ENCODE measurements at regions not wholly inside any gene's neighbourhood (a gene's known extent, or its start where the extent isn't known, plus 50 kb on each side); places are given as distances from the start of the nearest gene placed in this dataset.

DNA sequence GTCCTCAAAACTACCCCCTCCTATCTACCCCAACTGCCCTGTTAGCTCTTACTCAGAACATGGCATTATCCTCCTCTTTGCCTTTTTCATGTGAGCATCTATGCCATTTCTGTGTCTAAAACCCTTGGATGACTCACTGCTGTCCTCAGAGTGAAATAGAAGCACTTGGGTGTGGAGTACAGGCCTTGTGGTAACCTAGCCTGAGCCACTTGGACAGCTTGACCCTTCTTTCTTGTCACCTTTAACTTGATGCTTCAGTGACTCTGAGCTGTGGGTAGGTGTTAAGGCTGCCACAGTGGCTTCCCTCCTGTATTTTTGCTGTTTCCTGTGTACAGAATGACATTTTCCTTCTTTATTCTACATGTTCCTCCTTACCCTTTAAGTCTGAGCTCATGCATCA lies 391.4 kb downstream of the SH3GL2 start:
- DNase-seq (ENCODE audit: low read depth), result no peak

DNA sequence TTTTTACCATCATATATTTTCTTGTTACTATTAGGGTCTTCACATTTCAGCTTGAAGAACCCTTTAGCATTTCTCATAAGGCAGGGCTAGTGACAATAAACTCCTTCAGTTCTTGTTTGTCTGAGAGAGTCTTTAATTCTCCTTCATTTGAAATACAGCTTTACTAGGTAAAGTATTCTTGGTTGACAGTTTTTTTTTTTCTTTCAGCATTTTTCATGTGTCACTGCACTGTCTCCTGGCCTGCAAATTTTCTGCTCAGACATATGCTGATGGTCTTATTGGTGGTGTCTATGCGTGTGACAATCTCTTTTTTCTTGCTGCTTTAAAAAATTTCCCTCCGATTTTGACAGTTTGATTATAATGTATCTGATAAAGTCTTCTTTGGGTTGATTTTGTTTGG lies 399.9 kb downstream of the SH3GL2 start:
- no peak for DNase-seq (ENCODE audit: low read depth)

DNA sequence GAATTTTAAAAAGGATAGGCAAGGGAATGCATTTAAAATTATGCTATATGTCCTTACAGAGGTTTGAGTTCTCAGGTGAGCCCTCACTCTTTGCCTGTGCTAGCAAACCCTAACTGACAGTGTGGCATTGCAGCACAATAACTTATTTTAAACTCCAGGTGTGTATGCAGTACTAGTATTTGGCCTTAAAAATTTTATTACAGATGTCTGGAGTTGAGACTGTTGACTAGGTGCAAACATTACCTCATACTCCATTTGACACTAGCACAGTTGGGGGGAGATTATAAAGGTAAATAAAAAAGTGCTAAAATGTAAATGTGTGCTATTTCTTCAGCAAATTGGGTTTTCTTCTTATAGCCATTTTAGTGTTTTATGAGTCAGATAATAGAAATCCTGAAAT lies 407.7 kb downstream of the SH3GL2 start:
- DNase-seq (ENCODE audit: low read depth), result no peak

DNA sequence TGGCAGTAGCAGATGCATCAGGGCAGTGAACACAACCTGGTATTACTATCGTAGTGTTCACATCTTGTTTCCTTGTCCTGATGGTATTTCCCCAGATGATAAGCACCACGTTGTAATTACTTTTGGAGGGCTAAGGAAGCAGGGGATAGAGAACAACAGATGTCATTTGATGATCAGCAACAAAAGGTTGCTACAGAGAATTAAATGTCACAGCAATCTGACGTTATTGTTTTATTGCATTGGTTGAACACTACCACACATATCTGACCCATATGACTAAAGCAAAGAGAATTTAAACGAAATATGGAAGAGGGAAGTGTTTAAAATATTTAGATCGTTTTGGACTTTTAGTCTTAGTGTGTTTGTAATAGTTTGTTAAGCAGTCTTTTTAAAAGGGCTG lies 408.3 kb downstream of the SH3GL2 start:
- no peak for DNase-seq (ENCODE audit: low read depth)

DNA sequence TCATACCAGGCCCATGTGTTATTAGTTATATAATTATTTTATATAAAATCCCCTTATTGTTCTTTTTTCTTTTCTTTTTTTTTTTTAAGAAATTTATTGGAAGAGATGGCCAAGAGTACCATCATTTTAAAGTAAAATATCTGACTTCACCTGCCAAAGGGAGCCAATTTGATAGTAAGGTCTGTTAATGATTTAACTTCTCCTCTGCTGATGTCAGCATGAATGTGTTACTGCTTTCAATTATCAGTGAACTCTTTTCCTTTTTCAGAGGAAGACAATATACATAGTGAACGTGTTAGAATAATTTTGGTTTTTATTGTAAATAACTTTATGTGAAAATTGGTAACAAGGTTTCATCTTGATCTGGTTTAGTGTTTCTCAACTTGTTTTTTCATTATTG lies 409.6 kb downstream of the SH3GL2 start:
- no peak for DNase-seq (ENCODE audit: low read depth)

DNA sequence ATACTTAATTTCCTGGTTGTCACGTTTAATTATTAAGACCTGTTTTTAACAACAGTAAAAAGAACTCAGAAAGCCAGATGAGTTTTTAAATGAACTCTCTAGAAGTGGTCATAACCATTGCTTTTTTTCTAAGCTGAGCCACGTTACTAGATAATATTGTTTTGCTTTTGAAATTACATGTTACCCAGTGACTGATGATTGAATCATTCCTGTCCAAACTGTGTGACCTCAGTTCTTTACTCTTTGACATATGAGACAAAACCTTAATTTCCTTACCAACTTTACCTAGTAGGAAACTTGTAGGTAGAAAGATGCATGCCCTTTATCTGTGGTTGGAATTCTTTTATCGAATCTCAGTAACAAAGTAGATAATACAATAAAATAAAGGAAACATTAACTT lies 411.7 kb downstream of the SH3GL2 start:
- no peak for DNase-seq (ENCODE audit: low read depth)

DNA sequence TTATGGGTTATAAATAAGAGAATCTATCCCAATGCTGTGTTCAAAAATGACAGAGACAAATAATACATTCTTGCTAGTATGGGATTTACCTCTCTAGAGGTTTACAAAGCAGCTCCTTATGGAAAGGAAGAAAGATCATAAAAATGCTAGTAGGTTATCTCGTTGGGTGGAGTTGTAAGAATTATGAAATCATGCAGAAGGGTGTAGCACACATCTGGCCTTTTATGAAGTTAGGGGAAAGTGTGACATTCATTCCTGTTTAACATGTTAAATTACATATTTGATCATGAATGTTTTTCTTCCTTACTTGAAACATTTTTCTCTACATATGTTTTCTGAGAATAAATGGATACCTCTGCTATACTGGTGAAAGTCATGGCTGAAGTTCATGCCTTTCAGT lies 414.2 kb downstream of the SH3GL2 start:
- DNase-seq (ENCODE audit: low read depth), result no peak

DNA sequence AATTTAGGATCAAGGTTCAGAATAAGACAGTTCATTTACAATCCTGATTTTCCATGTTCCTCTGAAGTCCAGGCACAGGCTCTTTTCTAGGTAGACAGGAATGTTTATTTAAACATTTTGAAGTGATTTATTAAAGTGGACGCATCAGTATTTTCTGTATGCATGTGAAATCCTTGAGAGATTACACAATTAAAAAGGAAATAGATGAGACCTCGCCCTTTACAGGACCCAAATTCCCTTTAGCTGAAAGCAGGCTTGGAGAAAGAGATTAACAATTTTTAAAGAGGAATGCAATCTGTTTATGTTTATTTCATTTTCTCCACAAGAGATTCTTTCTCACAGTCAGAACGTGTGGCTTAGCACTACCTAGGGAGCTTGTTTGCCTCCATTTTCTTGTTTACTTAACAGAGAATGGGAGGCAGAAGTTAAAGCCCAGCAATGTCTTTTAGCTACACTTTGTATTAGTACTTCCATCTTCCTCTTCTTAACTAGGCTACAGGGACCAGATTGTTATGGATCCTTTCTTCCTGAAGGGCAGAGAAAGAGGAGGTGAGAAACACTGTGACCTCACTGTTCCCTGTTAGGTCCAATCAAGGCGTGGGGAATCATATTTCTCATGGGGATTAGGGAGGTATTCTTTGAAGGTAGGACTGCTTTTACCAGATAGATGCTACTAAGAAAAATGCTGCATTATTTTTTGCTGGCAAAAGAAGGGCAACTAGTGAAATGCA lies 416.0 kb downstream of the SH3GL2 start:
- no peak for DNase-seq (ENCODE audit: low read depth)

DNA sequence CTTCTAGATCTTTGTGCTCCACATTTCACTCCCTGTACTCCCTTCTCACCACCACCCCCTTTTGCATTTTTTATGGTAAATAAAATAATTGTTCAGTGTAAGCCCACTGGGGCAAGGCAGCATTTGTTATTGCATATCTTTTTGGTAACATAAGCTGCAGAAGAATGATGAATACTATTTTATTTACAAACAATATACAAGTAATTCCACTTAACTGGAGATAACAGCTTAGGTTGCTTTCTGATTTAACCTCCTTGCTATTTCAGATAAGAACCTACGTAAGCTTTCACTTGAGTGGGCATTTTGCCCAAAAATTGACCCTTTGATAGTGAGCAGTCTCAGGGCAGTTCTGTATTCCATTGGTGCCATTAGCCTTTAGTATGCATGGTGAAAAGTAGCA lies 417.9 kb downstream of the SH3GL2 start:
- no peak for DNase-seq (ENCODE audit: low read depth)

DNA sequence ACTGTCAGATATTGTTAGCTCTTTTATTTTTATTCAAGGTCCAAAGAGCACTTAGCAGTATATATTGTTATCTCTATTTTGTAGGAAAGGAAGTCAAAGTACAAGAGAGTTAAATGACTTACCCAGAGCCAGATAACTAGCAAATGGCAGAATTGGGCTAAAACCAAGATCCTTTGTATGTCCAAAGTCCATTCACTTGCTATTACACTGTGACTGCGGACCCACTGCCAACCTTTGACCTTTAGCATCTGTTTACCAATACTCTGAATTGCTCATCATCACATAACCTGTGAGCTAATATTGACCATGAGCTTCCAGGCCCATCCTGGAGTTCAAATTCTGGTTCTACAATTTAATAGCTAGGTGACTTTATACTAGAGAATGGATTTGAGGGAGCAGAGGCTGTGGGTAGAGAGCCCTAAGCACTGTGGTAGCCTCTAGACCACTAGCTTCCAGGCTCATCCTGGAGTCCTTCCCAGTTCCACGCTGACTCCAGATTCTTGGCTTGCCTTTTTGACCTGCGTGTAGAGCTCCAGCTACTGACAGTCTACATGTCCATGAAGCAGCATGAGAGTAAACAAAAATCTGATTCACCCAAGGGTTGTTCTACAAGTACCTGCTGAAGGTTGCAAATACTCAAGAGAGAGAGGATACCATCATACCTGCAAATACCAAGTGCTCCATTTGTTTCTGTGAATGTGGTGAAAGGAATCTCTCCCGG lies 424.0 kb downstream of the SH3GL2 start:
- DNase-seq (ENCODE audit: low read depth), result no peak

DNA sequence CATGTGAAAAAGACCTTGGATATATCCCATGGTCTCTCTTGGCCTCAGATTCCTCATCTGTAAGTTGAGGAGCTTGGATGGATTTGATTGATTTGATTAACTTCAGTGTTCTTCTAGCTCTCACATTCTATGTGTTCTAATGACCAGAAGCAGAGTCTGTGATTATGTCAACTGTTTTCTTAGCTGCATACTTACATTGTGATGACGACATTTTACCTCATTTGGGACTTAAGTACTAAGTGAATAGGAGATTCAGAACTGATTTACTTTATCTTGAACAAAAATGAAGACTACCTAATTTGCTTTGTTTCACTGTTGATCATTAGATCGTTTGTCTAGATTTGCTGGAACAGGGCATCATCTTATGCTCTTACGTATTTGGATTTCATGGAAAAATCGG lies 427.7 kb downstream of the SH3GL2 start:
- DNase-seq (ENCODE audit: low read depth), result no peak

DNA sequence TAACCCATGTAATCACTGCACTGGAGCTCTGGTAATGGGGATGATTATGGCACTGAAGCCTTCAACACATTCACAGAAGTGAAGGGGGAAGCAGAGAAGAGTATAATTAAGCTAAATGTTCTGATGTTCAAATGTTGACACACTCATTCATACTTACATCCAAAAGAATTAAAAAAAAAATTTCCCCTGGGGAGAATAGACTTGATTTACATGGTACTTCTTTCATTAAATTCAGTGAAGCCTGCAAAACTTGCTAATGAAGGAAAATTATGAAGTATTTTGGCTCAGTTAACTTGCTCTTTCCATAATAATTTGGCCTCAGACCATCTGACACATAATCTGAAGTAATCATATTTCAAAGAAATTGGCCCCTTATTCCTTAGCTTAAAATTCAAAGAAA lies 428.8 kb downstream of the SH3GL2 start:
- no peak for DNase-seq (ENCODE audit: low read depth)

DNA sequence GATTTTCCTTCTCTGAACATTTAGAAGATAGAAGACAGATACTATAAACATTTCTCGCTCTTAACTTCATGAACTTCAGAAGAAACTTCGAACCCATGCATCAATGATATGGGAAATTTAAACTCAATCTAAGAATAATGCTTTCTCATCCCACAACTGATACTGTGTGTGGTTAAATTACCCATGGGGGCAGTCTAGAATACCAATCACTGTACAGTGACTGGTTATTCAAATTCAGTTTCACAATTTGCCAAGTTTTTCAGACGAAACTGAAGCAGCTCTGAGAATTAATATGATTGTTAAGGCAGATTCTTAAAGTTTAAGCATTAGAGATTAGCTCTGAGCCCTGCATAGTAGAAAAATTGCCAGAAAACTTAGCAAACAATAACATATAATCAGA lies 431.0 kb downstream of the SH3GL2 start:
- no peak for DNase-seq (ENCODE audit: low read depth)

DNA sequence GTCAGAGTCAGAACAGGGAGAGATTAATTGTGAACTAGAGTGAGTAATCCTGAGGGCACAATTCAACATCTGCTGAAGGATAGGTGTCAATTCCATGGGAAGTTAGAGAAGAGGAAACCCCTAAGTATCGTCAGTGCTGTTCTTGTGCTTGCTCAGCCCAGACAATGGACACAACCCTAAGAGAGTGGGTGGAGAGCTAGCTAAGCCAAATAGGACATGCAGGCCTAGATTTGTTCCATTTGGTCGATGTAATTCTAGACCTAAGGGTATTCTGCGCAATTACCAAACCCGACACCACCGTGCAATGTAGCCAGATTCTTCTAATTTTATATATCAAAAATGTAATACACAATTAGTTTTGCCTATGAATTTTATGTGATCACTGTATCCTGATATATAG lies 431.6 kb downstream of the SH3GL2 start:
- no peak for DNase-seq (ENCODE audit: low read depth)

DNA sequence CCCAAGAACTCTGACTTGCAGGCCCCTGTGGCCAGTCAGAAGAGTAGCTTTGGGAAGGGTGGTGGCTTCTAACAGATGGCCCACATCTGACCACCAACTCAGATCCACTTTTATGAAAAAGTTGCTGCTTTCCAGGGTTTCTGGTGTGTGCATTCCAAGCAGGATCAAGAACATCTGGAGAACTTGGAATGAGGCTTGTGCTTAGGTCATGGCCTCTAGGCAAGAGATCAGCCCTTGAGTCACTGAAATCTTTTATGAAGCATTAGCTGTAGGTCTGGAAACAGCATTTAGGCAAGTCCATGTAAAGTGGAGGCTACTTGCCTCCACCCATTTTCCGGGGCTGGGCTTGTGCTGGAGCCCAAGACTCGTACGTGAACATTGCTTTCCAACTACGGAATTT lies 433.3 kb downstream of the SH3GL2 start:
- DNase-seq (ENCODE audit: low read depth), result no peak

DNA sequence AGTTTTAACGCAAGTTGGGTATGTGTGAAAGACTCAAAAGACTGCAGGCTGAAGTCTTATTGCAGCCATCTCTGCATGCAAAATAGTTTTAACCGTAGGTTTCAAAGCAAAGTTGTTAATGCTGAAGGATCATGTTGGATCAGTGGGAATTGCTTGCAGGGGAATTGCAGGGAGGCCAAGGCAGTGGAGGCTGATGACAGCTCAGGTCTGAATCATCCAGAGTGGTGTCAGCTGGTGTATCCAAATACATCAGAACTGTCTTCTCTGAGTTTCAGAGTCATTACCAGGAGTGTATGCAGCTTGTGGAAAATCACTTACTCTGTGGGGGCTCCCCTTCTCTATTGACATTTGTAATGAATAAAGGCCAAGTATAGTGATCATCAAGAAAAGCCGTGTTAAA lies 435.7 kb downstream of the SH3GL2 start:
- no peak for DNase-seq (ENCODE audit: low read depth)

DNA sequence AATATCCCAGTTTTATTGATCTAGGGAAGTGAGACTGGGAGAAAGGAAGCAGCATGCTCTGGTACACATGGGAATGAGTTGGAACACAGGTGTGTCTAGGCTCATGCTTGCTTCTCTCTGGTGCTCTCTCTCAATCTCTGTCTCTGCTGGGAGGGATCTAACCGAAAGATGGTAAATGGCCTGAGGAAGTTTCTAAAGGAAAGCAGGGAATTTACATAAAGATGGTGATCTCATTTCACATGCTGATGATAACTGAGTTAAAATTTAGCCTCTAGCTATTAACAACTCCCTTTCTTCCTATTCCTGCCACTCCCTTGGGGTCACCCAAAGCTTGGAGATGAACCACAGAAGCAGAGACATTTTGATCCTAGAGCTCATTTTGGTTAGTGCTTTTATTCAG lies 436.2 kb downstream of the SH3GL2 start:
- no peak for DNase-seq (ENCODE audit: low read depth)

DNA sequence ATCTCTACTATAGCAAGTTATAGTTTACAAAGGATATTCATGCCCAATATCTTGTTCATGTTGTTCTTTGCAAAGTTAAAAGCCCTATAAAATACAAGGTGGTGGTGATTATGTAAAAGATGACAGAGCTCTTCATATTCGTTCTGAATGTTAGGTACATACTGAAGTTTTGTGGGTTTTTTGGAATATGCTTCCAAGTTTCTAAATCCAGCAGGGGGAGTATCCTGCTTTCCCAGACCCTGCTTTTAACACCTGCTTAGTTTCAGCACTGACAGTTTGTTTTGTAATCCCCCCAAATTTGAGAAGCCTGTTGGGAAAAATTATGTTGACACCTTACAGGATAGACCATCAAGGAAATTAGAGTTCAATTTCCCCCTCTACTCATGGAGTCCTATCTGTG lies 438.3 kb downstream of the SH3GL2 start:
- DNase-seq (ENCODE audit: low read depth), result no peak

DNA sequence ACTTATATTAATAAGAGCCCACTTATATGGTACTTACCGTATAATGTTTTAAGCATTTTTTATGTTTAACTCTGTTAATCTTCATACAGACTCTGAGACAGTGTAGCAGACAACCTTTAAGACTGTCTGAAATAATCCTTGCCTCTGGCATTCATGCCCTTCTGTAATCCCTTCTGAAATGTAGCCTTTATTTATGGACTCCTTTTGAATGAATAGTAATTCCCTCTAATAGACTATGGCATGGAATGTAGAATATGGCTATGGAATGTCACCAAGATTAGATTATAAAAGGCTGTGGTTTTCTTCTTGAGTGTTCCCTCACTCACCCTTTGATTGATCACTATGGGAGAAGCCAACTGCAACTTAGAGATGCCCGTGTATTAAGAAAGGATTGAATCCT lies 439.4 kb downstream of the SH3GL2 start:
- no peak for DNase-seq (ENCODE audit: low read depth)

DNA sequence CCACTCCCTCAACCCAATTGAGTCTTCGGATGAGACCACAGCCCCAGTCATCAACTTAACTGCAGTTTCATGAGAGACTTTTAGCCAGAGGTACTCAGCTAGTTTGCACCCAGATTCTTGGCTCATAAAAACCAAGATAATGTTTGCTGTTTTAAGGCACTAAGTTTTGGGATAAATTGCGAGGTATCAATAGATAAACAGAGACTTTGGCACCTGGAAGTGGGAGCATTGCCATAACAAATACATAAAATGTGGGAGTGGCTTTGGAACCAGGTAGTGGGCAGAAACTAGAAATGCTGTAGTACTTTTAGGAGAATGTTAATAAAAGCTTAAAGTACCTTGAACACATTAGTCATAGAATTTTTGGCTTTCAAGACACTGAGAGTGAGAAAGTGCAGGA lies 439.8 kb downstream of the SH3GL2 start:
- no peak for DNase-seq (ENCODE audit: low read depth)

DNA sequence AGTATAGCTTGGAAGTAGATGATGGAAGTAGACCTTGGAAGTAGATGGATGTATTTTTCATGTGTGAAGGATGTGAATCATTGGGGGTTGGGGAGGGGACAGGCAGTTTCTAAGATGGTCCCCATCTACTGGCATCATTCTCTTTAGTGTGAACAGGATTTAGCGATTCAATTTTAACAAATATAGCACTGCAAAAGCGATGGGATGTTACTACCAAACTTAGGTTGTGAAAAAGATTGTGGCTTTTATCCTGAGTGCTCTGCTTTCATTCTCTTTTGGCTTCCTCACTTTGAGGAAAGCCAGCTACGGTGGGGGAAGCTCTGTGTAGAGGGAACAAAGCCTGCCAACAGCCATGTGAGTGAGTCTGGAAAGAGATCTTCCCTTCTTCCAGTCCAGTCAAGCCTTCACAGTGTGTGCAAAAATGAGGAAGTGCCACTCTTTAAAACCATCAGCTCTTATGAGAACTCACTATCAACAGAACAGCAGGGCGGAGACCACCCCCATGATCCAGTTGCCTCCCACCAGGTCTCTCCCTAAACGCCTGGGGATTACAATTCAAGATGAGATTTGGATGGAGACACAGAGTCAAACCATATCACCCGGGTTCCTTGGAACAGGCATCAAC lies 441.4 kb downstream of the SH3GL2 start:
- DNase-seq (ENCODE audit: low read depth), result no peak

DNA sequence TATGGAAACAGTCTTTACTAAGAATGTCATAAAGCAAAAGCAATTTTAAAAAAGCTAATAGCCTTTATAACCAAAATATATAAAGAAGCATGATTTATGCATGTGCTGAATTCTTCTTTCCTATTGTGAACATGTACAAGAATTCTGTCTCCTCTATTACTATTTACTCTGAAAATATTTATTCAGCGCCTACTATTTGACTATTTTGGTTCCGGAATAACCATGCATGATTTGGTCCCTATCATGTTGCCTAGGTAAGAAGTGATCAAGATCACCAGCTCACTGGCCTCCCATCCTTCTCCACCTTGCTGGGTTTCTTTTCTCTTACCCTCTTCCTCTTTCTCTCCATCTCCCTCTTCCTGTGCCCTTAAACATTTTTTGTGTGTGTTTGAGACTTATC lies 443.8 kb downstream of the SH3GL2 start:
- DNase-seq (ENCODE audit: low read depth), result no peak

DNA sequence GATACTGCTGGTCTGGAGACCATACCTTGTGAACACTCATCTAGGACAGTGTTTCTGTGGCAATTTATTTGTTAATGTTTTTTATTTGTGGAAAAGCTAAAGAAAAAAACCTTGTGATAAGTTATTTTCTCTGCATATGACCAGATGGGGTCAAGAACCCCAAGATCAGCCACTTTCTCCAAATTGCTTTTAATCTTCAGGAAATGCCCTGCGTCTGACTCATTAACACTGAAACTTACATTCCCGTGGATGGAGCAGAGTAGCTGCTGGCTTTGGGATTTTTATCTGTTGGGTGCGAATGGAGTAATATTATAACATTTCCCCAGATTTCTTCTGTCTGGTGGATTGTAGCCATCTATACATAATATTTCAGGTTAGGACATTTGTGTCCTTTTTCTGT lies 444.5 kb downstream of the SH3GL2 start:
- no peak for DNase-seq (ENCODE audit: low read depth)

Measured in RPMI7951 (cell line).